ENCODE measurements at regions not wholly inside any gene's neighbourhood (a gene's known extent, or its start where the extent isn't known, plus 50 kb on each side); places are given as distances from the start of the nearest gene placed in this dataset.
A peak's percentile ranks its signal among the peaks of the same experiment; 100 is the strongest.

GRCh38 chr14:87334997-87335685 lies 657.8 kb downstream of the GALC start:
- 72 to 88% methylated on average over 2 of the region's 2 CpGs for WGBS, 2 donors
- intact Hi-C loops (cut with DNase I) = no loop called here
- TF ChIP-seq CTCF (IDR thresholded peaks at IDR 0.05) = no peak
- H3K9me3 ChIP-seq = no peaks in the 10 kb centered on the region
- FAIRE-seq (no peak), ATAC-seq (peak in 2 of 4 donors; percentile 45 to 57), DNase-seq (no peak)
- no peaks in the 10 kb centered on the region for H3K27me3 ChIP-seq
- H3K36me3 ChIP-seq = no peaks in the 10 kb centered on the region
- H3K4me1 ChIP-seq = no peaks in the 10 kb centered on the region
- H3K27ac ChIP-seq = no peak overlapping the region
- H3K4me3 ChIP-seq = no peak overlapping the region

- Histone ChIP-seq H3K27me3 (no peaks in the 10 kb centered on the region), H3K9me3 (no peaks in the 10 kb centered on the region), H3K4me3 (no peak overlapping the region), H3K36me3 (no peaks in the 10 kb centered on the region), H3K4me1 (no peaks in the 10 kb centered on the region), H3K27ac (no peak overlapping the region)
- no peak for ATAC-seq
- no peak for TF ChIP-seq CTCF (IDR thresholded peaks at IDR 0.05)
- FAIRE-seq = no peak
- no peak for DNase-seq
- 30 to 39% methylated on average over 2 of the region's 2 CpGs for WGBS, 2 donors
- intact Hi-C loops (cut with DNase I) = no loop called here
These were observed 661.0 kb downstream of the GALC start for GRCh38 chr14:87331991-87332390.

- no peak for FAIRE-seq
- Histone ChIP-seq H3K4me3 (no peak overlapping the region), H3K9me3 (no peaks in the 10 kb centered on the region), H3K27ac (no peak overlapping the region), H3K4me1 (no peaks in the 10 kb centered on the region), H3K27me3 (no peaks in the 10 kb centered on the region), H3K36me3 (no peaks in the 10 kb centered on the region)
- DNase-seq = no peak
- intact Hi-C loops (cut with DNase I) = no loop called here
- no peak for TF ChIP-seq CTCF (IDR thresholded peaks at IDR 0.05)
- WGBS, 2 donors = 78 to 79% methylated on average over 2 of the region's 2 CpGs
- no peak for ATAC-seq
These were observed 667.2 kb downstream of the GALC start for GRCh38 chr14:87325741-87326140.

- no peak for FAIRE-seq
- H3K27me3 ChIP-seq = no peaks in the 10 kb centered on the region
- H3K36me3 ChIP-seq = no peaks in the 10 kb centered on the region
- no peak overlapping the region for H3K27ac ChIP-seq
- intact Hi-C loops (cut with DNase I) = no loop called here
- DNase-seq = no peak
- H3K9me3 ChIP-seq = no peaks in the 10 kb centered on the region
- TF ChIP-seq CTCF (IDR thresholded peaks at IDR 0.05) = no peak
- no peak overlapping the region for H3K4me3 ChIP-seq
- ATAC-seq = no peak
- no peaks in the 10 kb centered on the region for H3K4me1 ChIP-seq
- 84 to 93% methylated on average over 2 of the region's 2 CpGs for WGBS, 2 donors
These were observed 669.8 kb downstream of the GALC start for GRCh38 chr14:87323191-87323590.

GRCh38 chr14:87321548-87321947 lies 671.4 kb downstream of the GALC start:
- Histone ChIP-seq H3K27me3 (no peaks in the 10 kb centered on the region), H3K27ac (no peak overlapping the region), H3K4me1 (no peaks in the 10 kb centered on the region), H3K4me3 (no peak overlapping the region), H3K36me3 (no peaks in the 10 kb centered on the region), H3K9me3 (no peaks in the 10 kb centered on the region)
- 79 to 81% methylated on average over 1 of the region's 1 CpG for WGBS, 2 donors
- DNase-seq (no peak), ATAC-seq (no peak), FAIRE-seq (no peak)
- intact Hi-C loops (cut with DNase I) = no loop called here
- TF ChIP-seq CTCF (IDR thresholded peaks at IDR 0.05) = no peak
